Hematopoietic multipotent progenitor cell treated with erythropoietin and hydrocortisone succinate and interleukin-3 and kit ligand, for 6 days (in vitro differentiated cells): ENCODE measurements at regions not wholly inside any gene's neighbourhood (a gene's known extent, or its start where the extent isn't known, plus 50 kb on each side); places are given as distances from the start of the nearest gene placed in this dataset.
"Not testable (repeated sequence)": the region's sequence is repeated elsewhere in the genome, so short reads cannot be mapped to it uniquely, and the experiment has no call there.

Experiments
- DNase-seq: peaks from one replicate; pipeline ENCODE4 v3.0.0-alpha.2; 2015

DNA sequence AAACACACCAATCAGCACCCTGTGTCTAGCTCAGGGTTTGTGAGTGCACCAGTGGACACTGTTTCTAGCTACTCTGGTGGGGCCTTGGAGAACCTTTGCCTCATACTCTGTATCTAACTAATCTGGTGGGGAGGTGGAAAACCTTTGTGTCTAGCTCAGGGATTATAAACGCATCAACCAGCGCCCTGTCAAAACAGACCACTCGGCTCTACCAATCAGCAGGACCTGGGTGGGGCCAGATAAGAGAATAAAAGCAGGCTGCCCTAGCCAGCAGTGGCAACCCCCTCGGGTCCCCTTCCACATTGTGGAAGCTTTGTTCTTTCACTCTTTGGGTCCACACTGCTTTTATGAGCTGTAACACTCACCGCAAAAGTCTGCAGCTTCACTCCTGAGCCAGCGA, 121.8 kb downstream of the FSCB start:
- DNase-seq: not testable (repeated sequence)

DNA sequence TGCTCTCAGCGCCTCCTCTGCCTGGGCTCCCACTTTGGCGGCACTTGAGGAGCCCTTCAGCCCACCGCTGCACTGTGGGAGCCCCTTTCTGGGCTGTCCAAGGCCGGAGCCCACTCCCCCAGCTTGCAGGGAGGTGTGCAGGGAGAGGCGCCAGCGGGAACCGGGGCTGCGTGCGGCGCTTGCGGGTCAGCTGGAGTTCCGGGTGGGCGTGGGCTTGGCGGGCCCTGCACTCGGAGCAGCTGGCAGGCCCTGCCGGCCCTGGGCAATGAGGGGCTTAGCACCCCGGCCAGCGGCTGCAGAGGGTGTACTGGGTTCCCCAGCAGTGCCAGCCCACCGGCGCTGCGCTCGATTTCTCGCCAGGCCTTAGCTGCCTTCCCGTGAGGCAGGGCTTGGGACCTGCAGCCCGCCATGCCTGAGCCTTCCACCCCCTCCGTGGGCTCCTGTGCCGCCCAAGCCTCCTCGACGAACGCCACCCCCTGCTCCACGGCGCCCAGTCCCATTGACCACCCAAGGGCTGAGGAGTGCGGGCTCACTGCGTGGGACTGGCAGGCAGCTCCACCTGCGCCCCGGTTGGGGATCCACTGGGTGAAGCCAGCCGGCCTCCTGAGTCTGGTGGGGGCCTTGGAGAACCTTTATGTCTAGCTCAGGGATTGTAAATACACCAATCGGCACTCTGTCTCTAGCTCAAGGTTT, 122.3 kb downstream of the FSCB start:
- not testable (repeated sequence) for DNase-seq

DNA sequence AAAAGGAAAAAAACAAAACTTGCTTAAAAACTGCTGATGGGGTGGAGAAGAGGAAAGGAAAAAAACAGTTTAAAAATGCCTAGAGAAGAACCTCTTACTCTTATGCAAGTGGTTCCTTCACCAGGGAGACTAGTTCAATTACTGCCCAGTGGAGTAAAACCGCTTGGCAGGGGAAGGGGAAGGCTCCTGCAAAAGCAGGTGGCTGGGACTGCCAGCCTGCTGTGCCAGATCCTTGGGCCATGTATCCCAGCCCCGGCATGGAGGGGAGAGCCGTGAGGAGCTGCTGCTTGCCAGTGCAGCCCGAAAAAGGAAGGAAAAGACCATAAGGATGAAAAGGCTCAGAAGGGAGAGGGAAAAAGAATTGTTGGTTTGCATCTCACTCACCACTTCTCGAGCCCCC, 123.0 kb downstream of the FSCB start:
- no peak for DNase-seq

- no peak for DNase-seq
Observed at GRCh38 chr14:44383636-44384035, 123.4 kb downstream of the FSCB start.

DNA sequence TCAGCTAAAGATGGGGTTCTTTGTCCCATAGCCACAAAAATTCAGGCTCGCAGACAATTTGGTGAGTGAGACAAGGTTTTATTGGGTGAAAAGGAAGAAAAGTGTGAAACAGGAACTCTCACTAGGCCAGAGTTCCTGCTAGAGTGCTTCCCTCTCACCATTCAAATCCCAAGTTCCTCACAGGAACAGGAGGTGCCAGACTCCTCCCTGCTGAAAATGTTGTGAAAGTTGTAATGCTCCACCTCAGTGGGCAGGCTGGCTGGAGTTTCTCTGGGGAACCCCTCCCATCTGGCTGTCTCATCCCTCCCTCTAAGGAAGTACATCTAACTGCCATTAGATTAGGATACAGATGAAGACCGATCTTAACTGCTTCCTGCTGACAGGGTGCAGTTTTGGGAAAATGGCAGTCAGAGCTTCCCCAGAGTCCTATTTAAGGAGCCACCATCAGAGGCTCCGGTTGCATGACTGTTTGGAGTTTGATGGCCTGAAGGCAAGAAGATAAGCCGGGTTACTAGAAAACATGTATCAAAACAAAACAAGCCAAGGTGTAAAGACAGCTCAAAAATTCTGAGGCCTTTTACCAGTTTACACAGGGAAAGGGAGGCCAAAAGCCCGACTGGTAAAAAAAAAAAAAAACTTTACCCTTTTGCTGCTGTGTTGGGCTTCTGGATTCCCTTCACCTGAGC, 127.6 kb downstream of the FSCB start:
- no peak for DNase-seq

GRCh38 chr14:44374906-44375305, 132.2 kb downstream of the FSCB start:
- no peak for DNase-seq

- no peak for DNase-seq
Observed at GRCh38 chr14:44372807-44373489, 134.1 kb downstream of the FSCB start.

DNA sequence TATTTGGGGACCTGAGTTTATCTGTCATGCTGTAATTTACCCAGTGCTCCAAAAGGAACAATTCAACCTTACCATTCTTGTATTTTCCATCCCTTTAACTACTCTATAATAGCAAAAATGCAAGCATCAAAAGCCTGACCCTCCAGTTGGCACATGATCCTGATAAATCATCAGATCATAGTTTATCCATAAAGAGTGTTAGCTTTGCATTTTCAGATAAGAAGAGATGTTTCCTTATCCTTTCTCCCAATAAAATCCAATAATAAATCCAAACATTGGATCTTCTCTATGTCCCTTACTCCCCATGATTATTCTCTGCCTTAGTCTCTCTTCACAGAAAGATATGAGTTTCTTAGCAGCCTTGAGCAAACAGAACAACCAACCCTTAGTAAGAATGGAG, 134.9 kb downstream of the FSCB start:
- no peak for DNase-seq

- no peak for DNase-seq
Observed at GRCh38 chr14:44370727-44371126, 136.4 kb downstream of the FSCB start.

DNA sequence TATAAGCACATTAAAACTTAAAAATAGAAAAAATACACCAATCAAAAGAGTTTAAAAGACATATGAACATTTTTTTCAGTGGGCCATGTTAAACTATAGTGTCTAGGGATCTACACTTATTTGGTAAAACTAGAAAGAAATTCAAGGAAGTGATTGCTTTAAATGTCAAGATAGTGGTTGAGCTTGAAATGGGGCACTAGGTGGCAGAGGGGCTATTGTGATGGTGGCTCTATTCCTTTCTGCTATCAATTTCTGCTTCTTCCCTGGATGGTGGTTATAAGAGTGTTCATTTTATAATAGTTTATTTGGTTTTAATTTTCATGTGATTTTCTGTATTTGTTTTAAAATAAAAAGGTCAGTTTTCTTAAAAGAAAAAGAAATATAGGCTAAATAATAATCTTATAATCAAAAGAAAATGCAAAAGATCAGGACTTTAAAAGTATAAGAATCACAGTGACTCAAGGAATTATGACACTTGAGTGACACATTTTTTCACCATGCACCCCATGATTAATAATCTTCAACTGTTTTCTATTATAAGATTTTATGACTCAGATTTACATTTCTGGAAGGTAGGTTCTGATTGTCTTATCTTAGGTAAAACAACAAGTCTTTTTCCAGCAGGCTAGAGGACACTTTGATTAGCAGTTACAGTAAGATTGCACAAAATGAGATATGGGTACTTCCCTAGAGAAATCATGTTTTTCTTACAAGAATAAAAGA, 137.5 kb downstream of the FSCB start:
- no peak for DNase-seq

GRCh38 chr14:44361083-44361482, 146.0 kb downstream of the FSCB start:
- no peak for DNase-seq

- no peak for DNase-seq
Observed at GRCh38 chr14:44353805-44354204, 153.3 kb downstream of the FSCB start.

- DNase-seq: no peak
Observed at GRCh38 chr14:44352201-44352600, 154.9 kb downstream of the FSCB start.

DNA sequence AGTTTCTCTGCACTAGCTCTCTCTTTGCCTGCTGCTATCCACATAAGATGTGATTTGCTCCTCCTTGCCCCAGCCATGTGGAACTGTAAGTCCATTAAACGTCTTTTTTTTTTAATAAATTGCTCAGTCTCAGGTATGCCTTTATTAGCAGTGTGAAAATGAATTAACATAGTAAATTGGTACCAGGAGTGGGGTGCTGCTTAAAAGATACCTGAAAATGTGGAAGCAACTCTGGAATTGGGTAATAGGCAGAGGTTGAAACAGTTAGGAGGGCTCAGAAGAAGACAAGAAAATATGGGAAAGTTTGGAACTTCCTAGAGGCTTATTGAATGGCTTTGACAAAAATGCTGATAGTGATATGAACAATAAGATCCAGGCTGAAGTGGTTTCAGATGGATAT, 159.8 kb downstream of the FSCB start:
- DNase-seq: no peak

- no peak for DNase-seq
Observed at GRCh38 chr14:44341116-44341515, 166.0 kb downstream of the FSCB start.

DNA sequence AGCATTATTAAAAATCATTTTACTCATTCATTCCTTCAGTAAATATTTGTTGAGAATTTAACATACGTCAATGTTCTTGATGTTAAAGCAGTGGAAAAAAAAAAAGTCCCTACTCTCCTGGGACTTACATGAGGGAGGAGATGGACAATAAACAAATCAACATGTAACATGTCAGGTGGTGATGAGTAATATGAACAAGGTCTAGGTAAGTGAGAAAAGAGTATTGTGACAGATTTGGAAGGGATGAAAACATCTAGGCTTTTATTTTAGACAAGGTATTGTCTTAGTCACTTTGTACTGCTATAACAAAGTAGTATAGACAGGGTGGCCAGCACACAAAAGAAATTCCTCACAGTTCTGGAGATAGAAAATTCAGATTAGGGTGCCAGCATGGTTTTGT, 167.2 kb downstream of the FSCB start:
- no peak for DNase-seq

- no peak for DNase-seq
Observed at GRCh38 chr14:44339231-44339630, 167.9 kb downstream of the FSCB start.

GRCh38 chr14:44317441-44317746, 189.7 kb downstream of the FSCB start:
- no peak for DNase-seq

DNA sequence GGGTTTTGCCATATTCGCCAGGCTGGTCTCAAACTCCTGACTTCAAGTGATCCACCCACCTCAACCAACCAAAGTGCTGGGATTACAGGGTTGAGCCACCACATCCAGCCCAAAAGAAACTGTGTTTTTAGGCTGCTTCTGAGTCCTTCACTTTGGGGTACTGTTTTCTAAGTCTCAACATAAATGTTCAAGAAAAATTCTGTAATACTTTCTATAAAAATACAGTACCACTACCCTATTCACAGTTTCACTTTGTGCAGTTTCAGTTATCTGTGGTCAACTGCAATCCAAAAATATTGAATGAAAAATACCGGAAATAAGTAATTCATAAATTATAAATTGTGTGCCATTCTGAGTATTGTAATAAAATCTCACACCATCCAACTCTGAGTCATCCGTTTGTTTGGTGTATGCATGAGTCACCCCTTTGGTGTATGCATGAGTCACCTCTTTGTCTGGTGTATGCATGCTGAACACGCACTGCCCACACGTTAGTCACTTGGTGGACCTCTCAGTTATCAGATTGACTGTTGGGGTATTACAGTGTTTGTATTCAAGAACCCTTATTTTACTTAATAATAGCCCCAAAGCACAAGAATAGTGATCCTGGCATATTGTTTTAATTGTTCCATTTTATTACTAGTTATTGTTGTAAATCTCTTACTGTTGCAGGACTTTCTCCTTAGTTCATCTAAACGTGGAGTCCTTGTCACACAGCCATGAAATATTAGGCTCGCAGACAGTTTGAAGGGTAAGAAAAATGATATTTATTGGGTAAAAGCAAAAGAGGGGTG, 190.2 kb downstream of the FSCB start:
- peak; percentile 18 for DNase-seq

DNA sequence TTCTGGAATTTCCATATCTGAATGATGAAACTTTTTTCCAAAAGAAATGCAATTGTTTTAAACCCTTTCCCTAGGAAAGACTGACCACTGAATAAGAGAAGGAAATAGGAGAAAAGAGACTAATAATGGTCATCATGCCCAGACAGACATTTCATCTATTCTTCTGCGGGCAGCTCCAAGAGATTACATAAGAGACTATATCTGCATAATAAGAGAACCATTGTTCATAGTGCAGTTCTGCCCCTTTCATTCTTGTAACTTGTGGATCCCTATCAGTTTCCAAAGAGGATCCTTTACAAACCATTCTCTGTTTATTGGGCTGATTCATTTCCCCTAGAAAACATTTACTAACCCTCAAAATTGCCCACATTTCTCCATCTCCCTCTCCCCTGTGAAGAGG, 197.8 kb downstream of the FSCB start:
- DNase-seq: no peak

DNA sequence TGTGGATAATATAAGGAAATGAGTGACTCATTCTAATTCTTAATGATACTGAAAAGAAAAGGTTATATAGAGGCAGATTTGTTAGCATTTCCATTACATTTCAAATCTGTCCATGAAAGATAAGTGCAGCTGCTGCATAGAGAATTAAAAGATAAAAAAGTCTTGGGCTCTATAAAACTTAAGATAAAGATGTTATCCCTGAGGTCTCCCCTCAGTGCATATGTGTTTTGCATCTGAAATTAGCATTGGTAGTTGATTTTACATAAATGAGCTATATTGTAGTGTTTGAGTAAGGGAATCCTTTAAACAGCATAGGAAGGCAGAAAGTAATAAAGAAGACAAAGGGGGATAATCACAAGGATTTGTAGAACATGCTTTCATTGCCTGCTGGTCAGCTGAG, 206.2 kb downstream of the FSCB start:
- DNase-seq: no peak

- DNase-seq: no peak
Observed at GRCh38 chr14:44297437-44297836, 209.6 kb downstream of the FSCB start.

DNA sequence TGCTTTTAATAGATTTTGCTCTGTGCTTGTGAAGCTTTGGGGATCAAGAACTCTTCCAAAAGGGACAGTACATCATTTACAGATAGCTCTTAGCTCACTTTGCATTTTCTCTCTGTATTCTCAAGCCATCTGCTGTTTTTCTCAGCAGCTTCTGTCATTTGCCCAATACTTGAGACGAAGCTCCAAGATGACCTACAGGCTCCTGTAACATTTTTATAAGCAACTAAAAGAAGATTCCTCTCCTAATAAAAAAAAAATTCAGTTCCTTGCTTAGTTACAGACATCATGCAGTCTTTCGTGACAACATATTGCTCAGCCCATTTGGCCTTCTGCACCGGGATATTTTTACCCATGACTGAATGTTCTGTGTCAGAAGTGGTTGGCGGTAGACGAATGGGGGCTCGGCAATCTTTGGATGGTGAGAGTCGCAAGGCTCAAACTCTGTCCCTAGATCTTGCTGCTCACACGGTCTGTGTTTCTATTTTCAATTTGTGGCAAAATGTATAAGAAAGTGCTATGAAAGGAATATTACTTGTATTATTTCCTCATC, 215.6 kb downstream of the FSCB start:
- DNase-seq: no peak
